Effector memory CD4-positive, alpha-beta T cell (primary cell): ENCODE measurements at regions not wholly inside any gene's neighbourhood (a gene's known extent, or its start where the extent isn't known, plus 50 kb on each side); places are given as distances from the start of the nearest gene placed in this dataset.

Experiments used
- DNase-seq, 3 donors: peaks; one replicate each; pipeline ENCODE4 v3.0.0-alpha.2; 2020
- H3K27ac ChIP-seq: 2 replicates; pipeline ENCODE4 v1.7.0; 2013; ENCODE audit warnings: mild to moderate bottlenecking, low read length, moderate library complexity; ENCODE audit not compliant: insufficient read depth, poor library complexity, severe bottlenecking
- H3K27me3 ChIP-seq: replicated peaks from 2 replicates; pipeline ENCODE4 v1.7.0; 2013; ENCODE audit warnings: mild to moderate bottlenecking, low read length; ENCODE audit not compliant: insufficient read depth, control insufficient read depth, poor library complexity, severe bottlenecking
- H3K36me3 ChIP-seq: 2 replicates; pipeline ENCODE4 v1.7.0; 2013; ENCODE audit warnings: mild to moderate bottlenecking, low read length, moderate library complexity; ENCODE audit not compliant: control insufficient read depth, insufficient read depth
- H3K4me1 ChIP-seq: 2 replicates; pipeline ENCODE4 v1.7.0; 2013; ENCODE audit warnings: low read length, mild to moderate bottlenecking; ENCODE audit not compliant: control insufficient read depth, insufficient read depth, poor library complexity, severe bottlenecking
- H3K4me3 ChIP-seq: 2 replicates; pipeline ENCODE4 v1.7.0; 2013; ENCODE audit warnings: low read length, low read depth, mild to moderate bottlenecking; ENCODE audit not compliant: insufficient read depth, poor library complexity, severe bottlenecking
- H3K9me3 ChIP-seq: 2 replicates; pipeline ENCODE4 v1.7.0; 2013; ENCODE audit warnings: mild to moderate bottlenecking, low read length, moderate library complexity; ENCODE audit not compliant: control insufficient read depth

- Histone ChIP-seq H3K4me1 (no peaks in the 10 kb centered on the region), H3K36me3 (no peaks in the 10 kb centered on the region), H3K4me3 (no peak overlapping the region), H3K27me3 (no peaks in the 10 kb centered on the region), H3K9me3 (no peaks in the 10 kb centered on the region), H3K27ac (no peak overlapping the region)
- no peak for DNase-seq
These were observed 540.9 kb upstream of the MAP3K7 start for GRCh38 chr6:91127752-91128151.

GRCh38 chr6:91126876-91127275 is 540.0 kb upstream of the MAP3K7 start:
- no peak for DNase-seq
- H3K9me3 ChIP-seq, result no peaks in the 10 kb centered on the region
- no peaks in the 10 kb centered on the region for H3K4me1 ChIP-seq
- H3K36me3 ChIP-seq, result no peaks in the 10 kb centered on the region
- H3K27me3 ChIP-seq, result no peaks in the 10 kb centered on the region
- H3K27ac ChIP-seq, result no peak overlapping the region
- no peak overlapping the region for H3K4me3 ChIP-seq

- Histone ChIP-seq H3K9me3 (no peaks in the 10 kb centered on the region), H3K27me3 (no peaks in the 10 kb centered on the region), H3K4me3 (no peak overlapping the region), H3K4me1 (no peaks in the 10 kb centered on the region), H3K27ac (no peak overlapping the region), H3K36me3 (no peaks in the 10 kb centered on the region)
- no peak for DNase-seq
These were observed 530.7 kb upstream of the MAP3K7 start for GRCh38 chr6:91117550-91117949.

DNA sequence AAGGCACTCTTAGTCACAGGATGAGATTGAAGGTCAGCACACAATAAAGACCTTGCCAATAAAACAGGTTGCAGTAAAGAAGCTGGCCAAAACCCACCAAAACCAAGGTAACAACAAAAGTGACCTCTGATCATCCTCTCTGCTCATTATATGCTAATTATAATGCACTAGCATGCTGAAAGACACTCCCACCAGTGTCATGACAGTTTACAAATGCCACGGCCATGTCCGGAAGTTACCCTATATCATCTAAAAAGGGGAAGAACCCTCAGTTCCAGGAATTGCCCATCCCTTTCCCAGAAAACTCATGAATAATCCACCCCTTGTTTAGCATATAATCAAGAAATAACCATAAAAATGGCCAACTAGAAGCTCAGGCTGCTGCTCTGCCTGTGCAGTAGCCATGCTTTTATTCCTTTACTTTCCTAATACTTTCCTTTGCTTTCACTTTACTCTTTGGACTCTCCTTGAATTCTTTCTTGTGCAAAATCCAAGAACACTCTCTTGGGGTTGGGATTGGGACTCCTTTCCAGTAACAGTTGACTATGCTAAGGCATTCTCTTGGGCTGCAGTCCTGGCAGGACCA is 527.3 kb upstream of the MAP3K7 start:
- no peak overlapping the region for H3K4me3 ChIP-seq
- no peaks in the 10 kb centered on the region for H3K9me3 ChIP-seq
- H3K27ac ChIP-seq, result no peak overlapping the region
- H3K36me3 ChIP-seq, result no peaks in the 10 kb centered on the region
- no peaks in the 10 kb centered on the region for H3K4me1 ChIP-seq
- DNase-seq, result no peak
- H3K27me3 ChIP-seq, result no peaks in the 10 kb centered on the region

- H3K27ac ChIP-seq, result no peak overlapping the region
- H3K4me3 ChIP-seq, result no peak overlapping the region
- DNase-seq, result no peak
- no peaks in the 10 kb centered on the region for H3K36me3 ChIP-seq
- no peaks in the 10 kb centered on the region for H3K27me3 ChIP-seq
- no peaks in the 10 kb centered on the region for H3K4me1 ChIP-seq
- no peaks in the 10 kb centered on the region for H3K9me3 ChIP-seq
These were observed 519.2 kb upstream of the MAP3K7 start for GRCh38 chr6:91106083-91106482.

GRCh38 chr6:91105532-91105931 is 518.7 kb upstream of the MAP3K7 start:
- Histone ChIP-seq H3K4me3 (no peak overlapping the region), H3K27me3 (no peaks in the 10 kb centered on the region), H3K9me3 (no peaks in the 10 kb centered on the region), H3K36me3 (no peaks in the 10 kb centered on the region), H3K27ac (no peak overlapping the region), H3K4me1 (no peaks in the 10 kb centered on the region)
- no peak for DNase-seq

DNA sequence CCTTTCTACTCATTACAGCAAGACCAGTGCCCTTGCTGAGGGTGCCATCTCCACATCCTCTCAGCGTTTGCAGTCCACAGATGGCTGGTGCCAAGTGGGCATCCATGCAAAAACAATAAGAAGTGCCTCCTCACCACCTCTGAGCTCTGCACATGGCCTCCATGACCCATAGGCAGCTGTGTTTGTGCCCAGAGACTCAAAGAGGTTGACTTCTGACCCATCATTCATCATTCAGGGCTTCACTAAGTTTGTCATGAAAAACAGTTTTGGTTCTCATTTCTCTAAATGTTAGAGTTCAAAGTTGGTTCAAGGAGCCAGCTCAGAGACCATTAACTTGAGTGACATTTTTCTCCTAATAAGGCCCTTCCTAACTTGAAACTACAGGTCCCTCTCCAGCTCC is 512.6 kb upstream of the MAP3K7 start:
- DNase-seq, result no peak
- no peaks in the 10 kb centered on the region for H3K9me3 ChIP-seq
- no peaks in the 10 kb centered on the region for H3K27me3 ChIP-seq
- H3K36me3 ChIP-seq, result no peaks in the 10 kb centered on the region
- no peaks in the 10 kb centered on the region for H3K4me1 ChIP-seq
- no peak overlapping the region for H3K27ac ChIP-seq
- no peak overlapping the region for H3K4me3 ChIP-seq

GRCh38 chr6:91098006-91098405 is 511.1 kb upstream of the MAP3K7 start:
- Histone ChIP-seq H3K4me3 (no peak overlapping the region), H3K27ac (no peak overlapping the region), H3K9me3 (no peaks in the 10 kb centered on the region), H3K27me3 (no peaks in the 10 kb centered on the region), H3K4me1 (no peaks in the 10 kb centered on the region), H3K36me3 (no peaks in the 10 kb centered on the region)
- no peak for DNase-seq

DNA sequence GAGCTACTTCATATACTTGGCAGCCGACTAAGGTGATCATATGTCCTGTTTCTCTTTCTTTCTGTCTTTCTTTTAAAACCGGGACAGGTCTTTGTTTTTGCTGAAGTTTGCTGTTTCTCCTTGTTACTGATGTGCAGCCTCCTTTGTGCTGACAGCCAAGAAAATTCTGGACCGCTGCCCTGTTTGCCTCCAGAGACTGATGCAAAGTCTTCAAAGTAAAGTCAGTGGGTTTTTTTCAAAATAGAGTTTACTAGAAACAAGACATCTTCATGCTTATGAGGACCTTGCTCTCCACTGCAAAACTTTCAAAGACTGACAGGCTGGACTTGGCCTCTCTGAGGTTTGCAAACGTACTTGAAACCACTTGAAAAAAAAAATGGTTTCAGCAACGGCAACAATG is 510.5 kb upstream of the MAP3K7 start:
- no peak overlapping the region for H3K27ac ChIP-seq
- no peaks in the 10 kb centered on the region for H3K9me3 ChIP-seq
- H3K36me3 ChIP-seq, result no peaks in the 10 kb centered on the region
- H3K4me3 ChIP-seq, result no peak overlapping the region
- no peaks in the 10 kb centered on the region for H3K27me3 ChIP-seq
- no peaks in the 10 kb centered on the region for H3K4me1 ChIP-seq
- no peak for DNase-seq

DNA sequence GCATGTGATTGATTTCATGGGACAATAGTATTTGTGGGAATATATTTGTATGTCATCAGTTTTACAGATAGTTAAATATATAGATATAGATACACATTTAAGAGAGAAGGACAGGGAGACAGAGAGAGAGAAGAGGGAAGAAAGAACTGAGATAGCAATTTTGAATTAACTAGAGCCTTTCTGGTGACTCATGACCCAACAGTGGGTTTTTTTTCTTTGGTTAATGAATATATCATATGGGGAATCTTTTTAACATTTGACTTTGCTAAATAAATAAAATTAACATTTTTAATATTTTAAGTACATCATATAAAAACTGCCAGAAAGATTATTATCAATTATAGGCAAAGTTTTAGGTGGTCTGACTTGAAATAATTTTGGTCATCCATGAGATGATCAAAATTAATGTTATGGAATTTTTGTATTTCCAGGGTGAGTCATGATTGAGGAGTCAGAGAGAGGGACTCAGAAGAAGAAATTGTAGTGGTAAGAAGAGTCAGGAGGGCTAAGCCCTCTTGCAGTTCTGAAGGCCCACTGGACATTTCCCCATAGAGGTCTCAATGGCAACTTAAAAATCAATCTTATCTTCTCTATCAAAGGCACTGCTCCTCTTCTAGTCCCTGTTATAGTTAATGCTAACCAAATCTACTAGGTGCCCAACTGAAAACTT is 508.1 kb upstream of the MAP3K7 start:
- H3K9me3 ChIP-seq, result no peaks in the 10 kb centered on the region
- H3K4me1 ChIP-seq, result no peaks in the 10 kb centered on the region
- no peaks in the 10 kb centered on the region for H3K27me3 ChIP-seq
- no peak for DNase-seq
- no peak overlapping the region for H3K4me3 ChIP-seq
- no peaks in the 10 kb centered on the region for H3K36me3 ChIP-seq
- H3K27ac ChIP-seq, result no peak overlapping the region
